GM20000 (cell line): ENCODE measurements at regions not wholly inside any gene's neighbourhood (a gene's known extent, or its start where the extent isn't known, plus 50 kb on each side); places are given as distances from the start of the nearest gene placed in this dataset.

ENCODE experiments used
- DNase-seq: peaks from one replicate; pipeline ENCODE4 v3.0.0; 2012; ENCODE audit warnings: low spot score
- TF ChIP-seq, protein P1 (sequence below): IDR thresholded peaks from 2 replicates; pipeline ENCODE4 v1.5.1; 2012; ENCODE audit warnings: mild to moderate bottlenecking, control low read depth; ENCODE audit errors: extremely low read depth, missing control alignments

DNA sequence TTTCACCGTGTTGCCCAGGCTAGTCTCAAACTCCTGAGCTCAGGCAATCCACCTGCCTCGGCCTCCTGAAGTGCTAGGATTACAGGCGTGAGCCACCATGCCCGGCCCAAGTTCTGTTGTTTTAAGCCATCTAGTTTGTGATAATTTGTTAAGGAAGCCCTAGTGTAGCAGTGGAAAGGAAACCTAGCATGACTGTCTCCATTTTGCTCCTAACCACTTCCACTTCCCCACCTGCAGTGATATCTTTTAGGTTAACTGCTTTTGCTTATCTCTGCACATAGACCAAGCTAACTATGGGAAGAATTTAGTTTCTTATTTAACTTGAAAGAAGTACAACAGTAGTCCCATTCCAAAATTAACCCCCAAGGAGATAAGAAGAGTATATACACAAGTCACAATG, 109.5 kb upstream of the NAP1L1 start:
- TF ChIP-seq, protein P1, sequence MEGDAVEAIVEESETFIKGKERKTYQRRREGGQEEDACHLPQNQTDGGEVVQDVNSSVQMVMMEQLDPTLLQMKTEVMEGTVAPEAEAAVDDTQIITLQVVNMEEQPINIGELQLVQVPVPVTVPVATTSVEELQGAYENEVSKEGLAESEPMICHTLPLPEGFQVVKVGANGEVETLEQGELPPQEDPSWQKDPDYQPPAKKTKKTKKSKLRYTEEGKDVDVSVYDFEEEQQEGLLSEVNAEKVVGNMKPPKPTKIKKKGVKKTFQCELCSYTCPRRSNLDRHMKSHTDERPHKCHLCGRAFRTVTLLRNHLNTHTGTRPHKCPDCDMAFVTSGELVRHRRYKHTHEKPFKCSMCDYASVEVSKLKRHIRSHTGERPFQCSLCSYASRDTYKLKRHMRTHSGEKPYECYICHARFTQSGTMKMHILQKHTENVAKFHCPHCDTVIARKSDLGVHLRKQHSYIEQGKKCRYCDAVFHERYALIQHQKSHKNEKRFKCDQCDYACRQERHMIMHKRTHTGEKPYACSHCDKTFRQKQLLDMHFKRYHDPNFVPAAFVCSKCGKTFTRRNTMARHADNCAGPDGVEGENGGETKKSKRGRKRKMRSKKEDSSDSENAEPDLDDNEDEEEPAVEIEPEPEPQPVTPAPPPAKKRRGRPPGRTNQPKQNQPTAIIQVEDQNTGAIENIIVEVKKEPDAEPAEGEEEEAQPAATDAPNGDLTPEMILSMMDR = no peak
- DNase-seq = no peak

DNA sequence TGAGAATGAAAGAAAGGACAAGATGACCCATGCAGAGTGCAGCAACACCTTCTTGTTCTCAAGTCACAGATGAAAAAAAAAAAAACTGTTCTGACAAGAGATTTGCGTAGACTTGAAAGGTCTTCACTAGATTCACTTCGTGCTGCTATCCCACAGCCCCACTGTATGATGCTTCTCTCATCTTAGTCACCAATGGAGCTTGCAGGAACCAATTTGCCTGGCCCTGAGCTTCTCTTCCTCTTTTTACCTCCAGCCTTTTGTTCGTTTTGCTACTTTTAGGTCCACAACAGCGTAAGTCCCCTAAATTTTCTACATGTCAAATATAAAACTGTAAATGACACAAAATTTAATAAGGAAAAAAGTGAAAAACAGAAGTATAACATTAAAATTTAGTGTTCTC, 107.9 kb upstream of the NAP1L1 start:
- TF ChIP-seq, protein P1 = no peak
- DNase-seq = no peak

DNA sequence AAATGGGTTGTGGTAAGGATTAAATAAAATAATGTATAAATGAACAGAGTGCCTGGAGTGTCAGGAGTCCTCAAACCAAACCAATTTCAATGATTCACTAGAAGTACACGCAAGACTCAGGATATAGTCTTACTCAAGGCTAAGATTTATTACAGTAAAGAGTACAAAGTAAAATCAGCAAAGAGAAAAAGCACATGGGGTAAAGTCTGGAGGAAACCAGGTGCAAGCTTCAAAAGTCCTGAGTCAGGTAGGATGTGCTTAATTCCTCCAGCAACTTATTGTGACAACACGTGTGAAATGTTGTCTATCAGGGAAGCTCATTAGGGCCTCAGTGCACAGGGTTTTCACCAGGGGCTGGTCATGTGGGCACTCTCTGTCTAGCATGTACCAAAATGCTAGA, 105.8 kb upstream of the NAP1L1 start:
- TF ChIP-seq, protein P1 = no peak
- DNase-seq = no peak

DNA sequence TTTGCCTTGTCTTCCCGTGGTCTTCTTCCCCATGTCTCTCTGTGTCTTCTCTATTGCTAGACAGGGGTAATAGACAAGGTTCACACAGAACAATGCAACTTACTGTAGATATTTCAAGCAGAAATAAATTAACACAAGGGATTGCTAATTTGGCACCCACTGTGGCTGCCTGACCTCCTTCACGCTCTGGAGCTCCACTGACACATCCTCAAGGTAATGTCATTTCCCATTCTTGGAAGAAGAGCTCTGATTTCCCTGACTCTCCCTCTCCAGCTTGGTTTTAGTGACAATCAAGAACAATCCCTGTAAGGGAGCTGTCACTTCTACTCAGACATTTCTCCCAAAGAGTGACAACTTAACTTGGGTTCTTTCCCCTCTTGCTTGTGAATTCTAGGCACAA, 105.4 kb upstream of the NAP1L1 start:
- TF ChIP-seq, protein P1 = no peak
- DNase-seq = no peak

DNA sequence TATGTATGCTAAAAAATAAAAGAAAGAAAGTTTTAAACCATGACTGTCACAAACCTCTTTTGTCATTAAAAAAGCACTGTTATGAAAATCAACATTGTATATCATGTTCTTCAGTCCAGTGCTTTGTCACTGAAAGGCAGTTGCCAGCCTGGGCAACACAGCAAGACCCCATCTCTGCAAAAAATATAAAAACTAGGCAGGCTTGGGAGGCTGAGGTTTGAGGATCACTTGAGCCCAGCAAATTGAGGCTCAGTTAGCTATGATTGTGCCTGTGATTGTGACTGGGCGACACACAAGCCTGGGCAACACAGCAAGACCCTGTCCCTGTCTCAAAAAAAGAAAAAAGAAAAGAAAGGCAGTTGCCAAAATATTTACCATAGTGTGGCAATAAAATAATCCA, 102.7 kb upstream of the NAP1L1 start:
- no peak for DNase-seq

DNA sequence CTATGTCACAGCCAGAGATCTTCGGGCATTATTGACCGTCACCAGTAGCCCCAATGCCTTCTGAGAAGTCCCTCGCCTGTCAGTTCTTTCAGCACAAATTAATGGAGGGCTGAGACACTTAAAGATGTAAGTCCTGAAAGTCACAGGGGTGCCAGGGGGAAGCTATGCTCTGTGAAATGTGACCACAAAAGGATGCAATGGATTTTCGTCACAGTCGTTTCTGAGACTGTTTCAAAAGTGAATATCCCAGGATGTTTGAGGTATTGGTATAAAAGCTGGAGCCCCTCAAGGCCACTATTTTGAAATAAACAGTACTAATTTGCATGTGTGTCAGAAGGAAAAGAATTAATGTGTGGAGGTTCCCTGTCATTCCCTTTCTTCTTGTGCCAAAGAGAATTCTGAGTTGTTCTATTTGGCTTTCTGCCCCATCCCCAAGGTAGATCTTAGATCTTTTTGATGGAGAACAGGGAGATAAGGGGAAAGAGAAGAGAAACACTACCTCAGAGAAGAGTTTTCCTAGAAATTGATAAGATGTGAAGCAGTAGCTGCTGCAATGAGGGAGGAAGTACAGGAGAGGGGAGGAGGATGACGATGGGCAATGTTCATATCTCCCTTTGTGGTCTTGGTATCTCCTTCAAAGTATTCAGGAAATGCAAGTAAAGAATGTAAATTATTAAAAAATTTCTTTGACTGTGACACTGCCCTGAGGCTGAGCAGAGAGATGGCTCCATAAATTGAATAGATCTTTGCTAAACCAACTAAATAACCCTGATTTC, 101.8 kb upstream of the NAP1L1 start:
- TF ChIP-seq, protein P1 = no peak
- DNase-seq = no peak

More for the DNA sequence above, 102.7 kb upstream of the NAP1L1 start:
- TF ChIP-seq, protein P1 = no peak

DNA sequence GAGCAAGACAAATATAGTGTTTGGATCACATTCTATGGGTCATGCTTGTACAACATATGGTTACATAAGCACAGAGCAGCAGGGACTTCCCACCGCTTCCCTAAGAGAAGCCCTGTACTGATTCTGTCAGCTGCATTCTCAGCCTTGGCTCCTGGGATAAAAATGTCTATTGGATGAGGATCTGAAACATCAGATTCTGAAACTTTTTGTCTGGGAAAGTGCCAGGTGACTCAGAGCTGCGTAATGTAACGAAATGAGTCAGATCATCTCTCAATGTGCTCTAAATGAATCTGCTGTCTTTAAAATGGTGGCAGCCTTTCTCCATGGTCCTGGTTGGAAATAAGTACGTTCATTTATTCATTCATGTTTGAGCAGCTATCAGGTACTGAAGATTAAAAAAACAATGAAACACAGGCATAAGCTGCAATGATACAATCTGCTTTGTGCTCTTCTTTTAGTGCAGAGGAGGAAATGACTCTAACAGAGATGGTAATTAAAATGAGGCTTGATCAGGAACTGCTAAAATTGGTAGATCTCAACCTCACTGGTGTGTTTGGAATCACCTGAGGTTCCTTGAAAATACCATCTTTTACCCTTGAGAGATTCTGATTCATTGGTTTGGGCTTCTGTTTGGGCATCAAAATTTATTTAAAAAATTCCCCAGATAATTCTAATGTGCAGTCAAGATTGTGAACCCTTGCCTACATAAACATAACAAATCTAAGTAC, 99.1 kb upstream of the NAP1L1 start:
- peak; percentile 47 for DNase-seq
- TF ChIP-seq, protein P1 = no peak
